Upper lobe of left lung (tissue), 6 donors: ENCODE measurements at regions not wholly inside any gene's neighbourhood (a gene's known extent, or its start where the extent isn't known, plus 50 kb on each side); places are given as distances from the start of the nearest gene placed in this dataset.

Source experiments
- ATAC-seq, 2 donors: fragments of 200-7000 bp; cut with Tn5 transposase; one replicate each; pipeline ENCODE4 v1.9.1; 2022; ENCODE audit warnings: mild to moderate bottlenecking in 2 of 2, moderate library complexity in 2 of 2; ENCODE audit not compliant: low FRiP score in 2 of 2
- DNase-seq, 2 donors: peaks; one replicate each; pipeline ENCODE4 v3.0.0-alpha.2; 2019 to 2020
- H3K27ac ChIP-seq, 4 donors: fragments of 200-600 bp; sonication (generic); one replicate each; pipeline ENCODE4 v1.5.1; 2016 to 2019
- H3K27me3 ChIP-seq, 4 donors: fragments of 200-600 bp; sonication (generic); one replicate each; pipeline ENCODE4 v1.5.1; 2017 to 2019
- H3K36me3 ChIP-seq, 4 donors: fragments of 200-600 bp; sonication (generic); one replicate each; pipeline ENCODE4 v1.5.1; 2016 to 2019
- H3K4me1 ChIP-seq, 4 donors: fragments of 200-600 bp; sonication (generic); one replicate each; pipeline ENCODE4 v1.5.1; 2018 to 2019
- H3K4me3 ChIP-seq, 4 donors: fragments of 200-600 bp; sonication (generic); one replicate each; pipeline ENCODE4 v1.5.1; 2017 to 2019; ENCODE audit warnings: mild to moderate bottlenecking in 2 of 4, moderate library complexity in 1 of 4
- H3K9me3 ChIP-seq, 4 donors: fragments of 200-600 bp; sonication (generic); one replicate each; pipeline ENCODE4 v1.5.1; 2018 to 2019
- EP300 ChIP-seq, 4 donors: sonication (generic); formaldehyde crosslinking; IDR thresholded peaks; one replicate each; pipeline ENCODE4 v1.5.1; 2017; ENCODE audit warnings: antibody characterized with exemption in 4 of 4, control low read depth in 2 of 4
- POLR2A ChIP-seq, 4 donors: fragments of 450-650 bp; IDR thresholded peaks; one replicate each; pipeline ENCODE4 v1.5.1; 2016 to 2017; ENCODE audit warnings: antibody characterized with exemption in 4 of 4, mild to moderate bottlenecking in 2 of 4
- POLR2AphosphoS5 ChIP-seq, 2 donors: sonication (generic); formaldehyde crosslinking; IDR thresholded peaks; one replicate each; pipeline ENCODE4 v1.5.1; 2017; ENCODE audit warnings: antibody characterized with exemption in 2 of 2
- WGBS, 2 donors: methylation state at CpG; one replicate each; pipeline ENCODE4 v1.1.5; 2017 to 2018; 5-methylcytosine and 5-hydroxymethylcytosine counted together
- TF ChIP-seq, protein P1 (sequence below), 6 experiments: fragments of 450-650 bp in 4 of 6; fragments of 200-600 bp in 2 of 6; sonication (generic) in 2 of 6; IDR thresholded peaks; one replicate each; pipeline ENCODE4 v1.5.1; 2016 to 2019; ENCODE audit warnings: antibody characterized with exemption in 6 of 6
- donor health status: DM: no; HTN: no; CAD: no; lungs with moderate emphysema.
- donor health status: DM: no; HTN: yes; CAD: no; lungs with severe emphysema.

DNA sequence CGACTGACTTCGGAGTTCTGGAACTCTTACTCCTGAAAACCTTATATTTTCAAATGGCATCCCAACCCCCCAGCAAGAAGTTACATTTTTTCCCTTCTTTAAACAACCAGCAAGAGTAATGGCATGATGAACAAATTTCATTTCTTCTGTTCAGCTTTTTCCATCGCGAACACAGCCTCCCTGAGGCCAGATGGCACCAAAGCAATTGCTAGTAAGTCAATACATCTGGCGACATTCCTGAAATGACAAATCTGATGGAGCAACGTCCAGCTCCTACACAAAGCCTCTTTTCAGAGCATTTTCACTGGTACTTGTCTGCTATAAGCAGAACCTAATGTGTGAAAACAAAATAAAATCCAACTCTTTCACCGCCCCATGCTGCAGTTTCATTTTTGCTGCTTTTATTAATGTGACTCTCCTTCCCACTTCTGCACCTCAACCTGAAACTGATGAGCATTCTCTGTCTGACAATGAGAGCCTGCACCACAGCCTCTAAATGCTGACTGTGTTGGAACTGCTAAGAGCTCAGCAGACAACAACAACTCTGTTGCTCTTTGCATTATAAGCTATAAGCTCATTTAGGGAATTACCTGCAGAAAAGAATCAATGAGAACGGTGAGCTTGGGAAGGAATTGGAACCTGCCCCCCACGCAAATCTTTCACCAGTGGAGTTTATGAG, 229.8 kb downstream of the FGFR2 start:
- no peaks in the 10 kb centered on the region for H3K9me3 ChIP-seq

DNA sequence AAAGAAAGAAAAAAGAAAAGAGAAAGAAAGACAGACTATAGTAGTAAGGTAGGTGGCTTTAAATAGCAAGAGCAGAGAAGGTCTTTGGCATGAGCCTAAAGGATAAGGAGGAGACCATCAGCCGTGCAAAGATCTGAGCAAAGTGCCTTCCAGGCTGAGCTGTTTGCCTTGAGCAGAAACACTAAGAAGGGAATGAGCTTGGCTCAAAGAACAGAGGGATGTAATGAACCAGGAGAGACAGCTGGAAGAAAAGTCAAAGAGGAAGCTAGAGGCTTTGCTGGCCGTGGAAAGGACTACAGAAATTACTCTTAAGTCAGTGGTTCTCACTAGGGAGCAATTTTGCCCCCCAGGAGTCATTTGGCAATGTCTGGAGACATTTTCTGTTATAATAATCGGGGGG, 228.6 kb downstream of the FGFR2 start:
- no peaks in the 10 kb centered on the region for H3K27me3 ChIP-seq
- ATAC-seq (no peak), DNase-seq (no peak)
- H3K27ac ChIP-seq, result no peak overlapping the region
- TF ChIP-seq POLR2A (IDR thresholded peaks at IDR 0.05) (no peak), POLR2AphosphoS5 (IDR thresholded peaks at IDR 0.05) (no peak), EP300 (IDR thresholded peaks at IDR 0.05) (no peak)
- TF ChIP-seq, protein P1, sequence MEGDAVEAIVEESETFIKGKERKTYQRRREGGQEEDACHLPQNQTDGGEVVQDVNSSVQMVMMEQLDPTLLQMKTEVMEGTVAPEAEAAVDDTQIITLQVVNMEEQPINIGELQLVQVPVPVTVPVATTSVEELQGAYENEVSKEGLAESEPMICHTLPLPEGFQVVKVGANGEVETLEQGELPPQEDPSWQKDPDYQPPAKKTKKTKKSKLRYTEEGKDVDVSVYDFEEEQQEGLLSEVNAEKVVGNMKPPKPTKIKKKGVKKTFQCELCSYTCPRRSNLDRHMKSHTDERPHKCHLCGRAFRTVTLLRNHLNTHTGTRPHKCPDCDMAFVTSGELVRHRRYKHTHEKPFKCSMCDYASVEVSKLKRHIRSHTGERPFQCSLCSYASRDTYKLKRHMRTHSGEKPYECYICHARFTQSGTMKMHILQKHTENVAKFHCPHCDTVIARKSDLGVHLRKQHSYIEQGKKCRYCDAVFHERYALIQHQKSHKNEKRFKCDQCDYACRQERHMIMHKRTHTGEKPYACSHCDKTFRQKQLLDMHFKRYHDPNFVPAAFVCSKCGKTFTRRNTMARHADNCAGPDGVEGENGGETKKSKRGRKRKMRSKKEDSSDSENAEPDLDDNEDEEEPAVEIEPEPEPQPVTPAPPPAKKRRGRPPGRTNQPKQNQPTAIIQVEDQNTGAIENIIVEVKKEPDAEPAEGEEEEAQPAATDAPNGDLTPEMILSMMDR (IDR thresholded peaks at IDR 0.05), result no peak
- H3K36me3 ChIP-seq, result no peaks in the 10 kb centered on the region
- WGBS, 2 donors, result 57 to 67% methylated on average over 3 of the region's 3 CpGs
- no peak overlapping the region for H3K4me3 ChIP-seq
- H3K9me3 ChIP-seq, result no peaks in the 10 kb centered on the region
- no peaks in the 10 kb centered on the region for H3K4me1 ChIP-seq

More for the DNA sequence above, 229.8 kb downstream of the FGFR2 start:
- no peaks in the 10 kb centered on the region for H3K27me3 ChIP-seq
- WGBS, 2 donors, result 69 to 74% methylated on average over 9 of the region's 9 CpGs
- no peaks in the 10 kb centered on the region for H3K4me1 ChIP-seq
- TF ChIP-seq, protein P1 (IDR thresholded peaks at IDR 0.05), result no peak
- no peak for TF ChIP-seq POLR2AphosphoS5 (IDR thresholded peaks at IDR 0.05)
- TF ChIP-seq POLR2A (IDR thresholded peaks at IDR 0.05), result no peak
- TF ChIP-seq EP300 (IDR thresholded peaks at IDR 0.05), result no peak
- H3K27ac ChIP-seq, result no peak overlapping the region
- ATAC-seq (no peak), DNase-seq (no peak)
- H3K4me3 ChIP-seq, result no peak overlapping the region
- H3K36me3 ChIP-seq, result no peaks in the 10 kb centered on the region

DNA sequence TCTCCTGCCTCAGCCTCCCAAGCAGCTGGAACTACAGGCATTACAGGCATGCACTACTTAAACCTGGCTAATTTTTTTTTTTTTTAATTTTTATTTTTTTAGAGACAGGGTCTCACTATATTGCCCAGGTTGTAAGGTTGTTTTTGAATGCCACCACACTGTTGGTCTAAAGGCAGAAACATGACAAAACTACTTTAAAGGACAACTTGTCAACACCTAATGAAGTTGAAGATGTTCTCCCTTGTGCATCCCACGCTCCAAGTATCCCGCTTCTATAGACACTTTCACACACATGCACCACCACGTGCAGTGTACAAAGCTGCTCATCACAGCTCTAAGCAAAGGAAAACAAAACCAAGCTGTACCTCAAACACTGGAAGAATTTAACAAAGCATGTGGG, 226.4 kb downstream of the FGFR2 start:
- Histone ChIP-seq H3K9me3 (no peaks in the 10 kb centered on the region), H3K4me3 (no peak overlapping the region), H3K4me1 (no peaks in the 10 kb centered on the region), H3K36me3 (no peaks in the 10 kb centered on the region), H3K27me3 (no peaks in the 10 kb centered on the region), H3K27ac (no peak overlapping the region)
- 91 to 93% methylated on average over 3 of the region's 3 CpGs for WGBS, 2 donors
- ATAC-seq, result no peak
- no peak for DNase-seq
- TF ChIP-seq POLR2A (IDR thresholded peaks at IDR 0.05) (no peak), EP300 (IDR thresholded peaks at IDR 0.05) (no peak), POLR2AphosphoS5 (IDR thresholded peaks at IDR 0.05) (no peak)
- TF ChIP-seq, protein P1 (IDR thresholded peaks at IDR 0.05), result no peak

DNA sequence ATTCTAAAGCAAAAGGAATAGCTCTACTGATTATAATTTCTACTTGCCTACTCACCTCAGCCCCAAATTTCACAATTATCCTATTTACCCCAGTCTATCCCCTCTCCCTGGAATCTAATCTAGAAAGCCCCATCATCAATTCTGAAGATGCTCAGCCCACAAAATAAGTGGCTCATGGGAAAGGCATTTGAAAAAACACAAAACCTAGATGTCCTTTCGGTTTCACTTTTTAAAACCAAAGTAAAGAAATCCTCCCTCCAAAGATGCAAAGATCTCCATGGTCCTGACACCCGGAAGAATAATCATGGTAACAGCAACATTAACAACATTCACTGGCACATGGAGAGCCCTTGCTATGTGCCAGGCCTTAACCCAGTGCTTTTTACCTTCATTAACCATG, 224.8 kb downstream of the FGFR2 start:
- Histone ChIP-seq H3K4me1 (no peaks in the 10 kb centered on the region), H3K27ac (no peak overlapping the region), H3K27me3 (no peaks in the 10 kb centered on the region), H3K4me3 (no peak overlapping the region), H3K9me3 (no peaks in the 10 kb centered on the region), H3K36me3 (no peaks in the 10 kb centered on the region)
- DNase-seq (no peak), ATAC-seq (no peak)
- 83 to 84% methylated on average over 2 of the region's 2 CpGs for WGBS, 2 donors
- TF ChIP-seq, protein P1 (IDR thresholded peaks at IDR 0.05), result no peak
- no peak for TF ChIP-seq POLR2AphosphoS5 (IDR thresholded peaks at IDR 0.05)
- no peak for TF ChIP-seq EP300 (IDR thresholded peaks at IDR 0.05)
- no peak for TF ChIP-seq POLR2A (IDR thresholded peaks at IDR 0.05)

DNA sequence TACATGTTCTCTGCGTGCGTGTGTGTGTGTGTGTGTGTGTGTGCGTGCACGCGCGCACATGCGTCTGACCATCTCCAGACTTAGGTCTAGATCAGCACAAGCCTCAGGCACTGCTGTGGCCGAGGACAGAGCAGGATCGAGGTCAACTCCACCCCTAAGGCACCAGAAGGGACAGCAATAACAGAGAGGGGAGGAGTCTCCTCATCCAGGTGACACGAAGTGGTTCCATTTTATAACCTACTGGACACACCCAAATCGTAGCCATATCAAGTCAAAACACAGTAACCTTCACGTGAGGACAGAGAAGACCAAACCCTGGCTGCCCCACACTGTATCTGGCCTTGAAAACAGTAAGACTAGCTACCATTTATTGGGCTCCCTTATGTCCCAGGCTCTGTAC, 224.1 kb downstream of the FGFR2 start:
- Histone ChIP-seq H3K27me3 (no peaks in the 10 kb centered on the region), H3K36me3 (no peaks in the 10 kb centered on the region), H3K9me3 (no peaks in the 10 kb centered on the region), H3K4me3 (no peak overlapping the region), H3K4me1 (no peaks in the 10 kb centered on the region), H3K27ac (no peak overlapping the region)
- ATAC-seq (no peak), DNase-seq (no peak)
- TF ChIP-seq EP300 (IDR thresholded peaks at IDR 0.05) (no peak), POLR2AphosphoS5 (IDR thresholded peaks at IDR 0.05) (no peak)
- TF ChIP-seq, protein P1 (IDR thresholded peaks at IDR 0.05), result no peak
- WGBS, 2 donors, result 83% methylated on average over 12 of the region's 12 CpGs
